SK-N-SH (cell line): ENCODE measurements at regions not wholly inside any gene's neighbourhood (a gene's known extent, or its start where the extent isn't known, plus 50 kb on each side); places are given as distances from the start of the nearest gene placed in this dataset.

ENCODE experiments used
- CTCF ChIA-PET: fragments of 300-600, 350-600 bp; formaldehyde crosslinking; extraction: SDS; loops from one replicate; lab custom pipeline; 2021; lab: Yijun Ruan, JAX
- POLR2A ChIA-PET: fragments of 350-600 bp; sonication (Branson Sonifier 250); formaldehyde crosslinking; extraction: SDS; loops from one replicate; lab custom pipeline; 2020; ENCODE audit warnings: antibody characterized with exemption, inconsistent platforms; lab: Yijun Ruan, JAX
- DNase-seq: peaks from one replicate; pipeline ENCODE4 v3.0.0; 2012
- H2AFZ ChIP-seq: fragments of 200-600 bp; sonication (generic); 2 replicates; pipeline ENCODE4 v1.8.1; 2016; ENCODE audit warnings: antibody characterized with exemption, mild to moderate bottlenecking, low read depth
- H3F3A ChIP-seq: fragments of 200-600 bp; sonication (generic); replicated peaks from 2 replicates; pipeline ENCODE3; 2016; ENCODE audit warnings: antibody characterized with exemption, mild to moderate bottlenecking; ENCODE audit not compliant: insufficient read depth
- H3K27ac ChIP-seq, 2 experiments: fragments of 200-500 bp in 1 of 2; fragments of 200-600 bp in 1 of 2; sonication (Bioruptor generic) in 1 of 2; sonication (generic), shearing (Covaris generic) in 1 of 2; 2 replicates each; pipeline versions ENCODE4 v1.5.1 to v1.6.1; 2014 to 2016; ENCODE audit warnings: low read depth in 2 of 2, inconsistent platforms in 1 of 2, low read length in 1 of 2, mild to moderate bottlenecking in 1 of 2, mixed read lengths in 1 of 2
- H3K27me3 ChIP-seq: fragments of 200-600 bp; sonication (generic), shearing (Covaris generic); 2 replicates; pipeline ENCODE4 v1.6.1; 2016; ENCODE audit warnings: mixed run types; ENCODE audit not compliant: insufficient read depth
- H3K36me3 ChIP-seq, 2 experiments: fragments of 200-500 bp in 1 of 2; fragments of 200-600 bp in 1 of 2; sonication (Bioruptor generic) in 1 of 2; sonication (generic) in 1 of 2; replicated peaks in 1 of 2; 2 replicates each; pipeline versions ENCODE3 to v1.5.1; 2014 to 2016; ENCODE audit warnings: low read length in 1 of 2, mild to moderate bottlenecking in 1 of 2; ENCODE audit not compliant: insufficient read depth in 2 of 2, control insufficient read depth in 1 of 2
- H3K4me1 ChIP-seq, 2 experiments: fragments of 200-500 bp in 1 of 2; fragments of 200-600 bp in 1 of 2; sonication (Bioruptor generic) in 1 of 2; sonication (generic), shearing (Covaris generic) in 1 of 2; 2 replicates each; pipeline versions ENCODE4 v1.5.1 to v1.6.1; 2014 to 2016; ENCODE audit warnings: low read depth in 1 of 2, low read length in 1 of 2, mixed run types in 1 of 2; ENCODE audit not compliant: insufficient read depth in 2 of 2, control insufficient read depth in 1 of 2
- H3K4me2 ChIP-seq: fragments of 200-600 bp; sonication (generic), shearing (Covaris generic); 2 replicates; pipeline ENCODE4 v1.6.1; 2017; ENCODE audit warnings: mixed run types
- H3K4me3 ChIP-seq, 2 experiments: fragments of 200-500 bp in 1 of 2; fragments of 200-600 bp in 1 of 2; sonication (Bioruptor generic) in 1 of 2; sonication (generic), shearing (Covaris generic) in 1 of 2; 2 replicates each; pipeline versions ENCODE4 v1.5.1 to v1.8.1; 2014 to 2016; ENCODE audit warnings: low read depth in 2 of 2, inconsistent platforms in 1 of 2, low read length in 1 of 2, mild to moderate bottlenecking in 1 of 2, mixed read lengths in 1 of 2, moderate library complexity in 1 of 2
- H3K79me2 ChIP-seq: fragments of 200-600 bp; sonication (generic); 2 replicates; pipeline ENCODE4 v1.8.1; 2017; ENCODE audit warnings: mild to moderate bottlenecking; ENCODE audit not compliant: insufficient read depth
- H3K9ac ChIP-seq: fragments of 200-600 bp; sonication (generic); 2 replicates; pipeline ENCODE4 v1.6.1; 2017; ENCODE audit warnings: mixed run types
- H3K9me2 ChIP-seq: fragments of 200-600 bp; sonication (generic); 2 replicates; pipeline ENCODE4 v1.6.1; 2017; ENCODE audit warnings: mixed run types
- H3K9me3 ChIP-seq: fragments of 200-600 bp; sonication (generic); 2 replicates; pipeline ENCODE4 v1.6.1; 2017; ENCODE audit warnings: mixed run types, mild to moderate bottlenecking, moderate library complexity
- H4K20me1 ChIP-seq: fragments of 200-600 bp; sonication (generic); 2 replicates; pipeline ENCODE4 v1.6.1; 2017; ENCODE audit warnings: mild to moderate bottlenecking, mixed run types; ENCODE audit not compliant: insufficient read depth
- EZH2phosphoT487 ChIP-seq: fragments of 200-600 bp; sonication (generic); IDR thresholded peaks from 2 replicates; pipeline ENCODE4 v1.6.1; 2017; ENCODE audit warnings: low read depth, mixed run types, mild to moderate bottlenecking, antibody characterized with exemption, moderate library complexity, borderline replicate concordance
- FOSL2 ChIP-seq: IDR thresholded peaks from 2 replicates; pipeline ENCODE4 v1.4.0; 2012; ENCODE audit warnings: low read depth, mild to moderate bottlenecking, moderate library complexity, borderline replicate concordance
- FOXJ3 ChIP-seq: sonication (generic); formaldehyde crosslinking; IDR thresholded peaks from 2 replicates; pipeline ENCODE4 v1.5.1; 2020; ENCODE audit warnings: mild to moderate bottlenecking, missing genetic modification reagents
- GATA2 ChIP-seq: sonication (generic); formaldehyde crosslinking; IDR thresholded peaks from 2 replicates; pipeline ENCODE4 v1.5.0; 2020; ENCODE audit warnings: mild to moderate bottlenecking, missing genetic modification reagents
- REST ChIP-seq: IDR thresholded peaks from 2 replicates; pipeline ENCODE4 v1.6.1; 2012; ENCODE audit warnings: mild to moderate bottlenecking, low read depth, low read length, moderate library complexity
- TCF12 ChIP-seq: IDR thresholded peaks from 2 replicates; pipeline ENCODE4 v1.4.0; 2012
- USF1 ChIP-seq: IDR thresholded peaks from 2 replicates; pipeline ENCODE4 v1.4.0; 2012; ENCODE audit warnings: low read depth, borderline replicate concordance
- USF2 ChIP-seq: fragments of 150-350 bp; IDR thresholded peaks from 2 replicates; pipeline ENCODE4 v1.6.1; 2017; ENCODE audit warnings: antibody characterized with exemption, low read length, low read depth, borderline replicate concordance
- WGBS: methylation state at CpG from one replicate; pipeline ENCODE4 v1.1.6; 2017; ENCODE audit warnings: low lambda C conversion rate; 5-methylcytosine and 5-hydroxymethylcytosine counted together

GRCh38 chr14:61628016-61628725 is 67.1 kb upstream of the HIF1A start:
- no peak overlapping the region for H3K9ac ChIP-seq
- H3K4me1 ChIP-seq, result peaks cover 0 to 14% of the 10 kb centered on the region in 2 experiments; a peak in 2 of 4 replicates
- WGBS, result 86% methylated on average over 3 of the region's 3 CpGs
- H3K9me2 ChIP-seq, result no peaks in the 10 kb centered on the region
- TF ChIP-seq GATA2 (CRISPR knock-in tag), result no peak
- no peak for TF ChIP-seq TCF12
- TF ChIP-seq FOSL2, result 0 out of 2 replicates have a peak, but pooled peaks have one; percentile 21
- no peak for TF ChIP-seq REST
- TF ChIP-seq, all 33 proteins: peak for 1
- Histone ChIP-seq H2AFZ (no peak overlapping the region), H4K20me1 (no peaks in the 10 kb centered on the region), H3K27me3 (no peaks in the 10 kb centered on the region), H3F3A (no peaks in the 10 kb centered on the region), H3K27ac (no peak overlapping the region), H3K36me3 (no peaks in the 10 kb centered on the region), H3K79me2 (no peaks in the 10 kb centered on the region), H3K9me3 (no peaks in the 10 kb centered on the region), H3K4me2 (no peak overlapping the region), H3K4me3 (no peak overlapping the region)
- no peak for DNase-seq
- ChIA-PET CTCF (interaction anchor here (1.1 kb wide), 1 partner anchor 11 kb away, joined by 3 read pairs; no protein-coding TSS in a partner anchor), POLR2A (no interaction called here)

GRCh38 chr14:61630399-61631044 is 64.8 kb upstream of the HIF1A start:
- Histone ChIP-seq H3K9ac (no peak overlapping the region), H3K9me3 (no peaks in the 10 kb centered on the region), H3K79me2 (no peaks in the 10 kb centered on the region), H3K4me3 (no peak overlapping the region), H4K20me1 (no peaks in the 10 kb centered on the region), H3F3A (no peaks in the 10 kb centered on the region), H3K27me3 (no peaks in the 10 kb centered on the region), H3K4me2 (no peak overlapping the region), H2AFZ (no peak overlapping the region), H3K27ac (no peak overlapping the region), H3K36me3 (no peaks in the 10 kb centered on the region), H3K4me1 (peaks cover 0 to 7% of the 10 kb centered on the region in 2 experiments; a peak in 2 of 4 replicates), H3K9me2 (no peaks in the 10 kb centered on the region)
- 92% methylated on average over 2 of the region's 4 CpGs for WGBS
- no peak for DNase-seq
- TF ChIP-seq USF1 (no peak), EZH2phosphoT487 (no peak), FOXJ3 (CRISPR knock-in tag) (no peak), USF2 (no peak)
- POLR2A ChIA-PET, result no interaction called here
- CTCF ChIA-PET, result interaction anchor here (1.4 to 1.9 kb wide), 3 partner anchors 10 to 63 kb away, joined by 4 to 7 read pairs (median 6); no protein-coding TSS in a partner anchor
